WTC11 (cell line): ENCODE measurements at regions not wholly inside any gene's neighbourhood (a gene's known extent, or its start where the extent isn't known, plus 50 kb on each side); places are given as distances from the start of the nearest gene placed in this dataset.
A peak's percentile ranks its signal among the peaks of the same experiment; 100 is the strongest.

Source experiments
- ATAC-seq: fragments of 200-7000 bp; cut with Tn5 transposase; 2 replicates; pipeline ENCODE4 v1.10.0; 2021; ENCODE audit warnings: mild to moderate bottlenecking, moderate library complexity
- CTCF ChIA-PET: fragments of 300-600 bp; sonication (Branson Sonifier 250); formaldehyde crosslinking; loops from one replicate; lab custom pipeline; 2021; ENCODE audit warnings: antibody characterized with exemption; lab: Charles Lee
- POLR2A ChIA-PET: fragments of 350-600 bp; sonication (Branson Sonifier 250); formaldehyde crosslinking; loops from one replicate; lab custom pipeline; 2021; ENCODE audit warnings: antibody characterized with exemption; lab: Charles Lee
- DNase-seq: peaks from one replicate; pipeline ENCODE4 v3.0.0; 2021; ENCODE audit warnings: low spot score
- H3K27ac Mint-ChIP-seq: 2 replicates; pipeline ENCODE4 v1.8.0; 2021; ENCODE audit warnings: mixed read lengths
- H3K27me3 Mint-ChIP-seq: 2 replicates; pipeline ENCODE4 v1.8.0; 2021; ENCODE audit warnings: low read depth, mild to moderate bottlenecking, moderate library complexity, mixed read lengths
- H3K36me3 Mint-ChIP-seq: 2 replicates; pipeline ENCODE4 v1.8.0; 2021; ENCODE audit warnings: mixed read lengths
- H3K4me1 Mint-ChIP-seq: 2 replicates; pipeline ENCODE4 v1.8.0; 2022; ENCODE audit warnings: mixed read lengths
- H3K4me3 Mint-ChIP-seq: 2 replicates; pipeline ENCODE4 v1.8.0; 2021; ENCODE audit warnings: mild to moderate bottlenecking, moderate library complexity, mixed read lengths
- H3K9me3 Mint-ChIP-seq: 2 replicates; pipeline ENCODE4 v1.8.0; 2021; ENCODE audit warnings: mixed read lengths
- CREB1 ChIP-seq: sonication (generic); formaldehyde crosslinking; IDR thresholded peaks from 2 replicates; pipeline ENCODE4 v1.8.0; 2023; ENCODE audit warnings: mild to moderate bottlenecking, missing genetic modification reagents
- CREM ChIP-seq: sonication (generic); formaldehyde crosslinking; IDR thresholded peaks from 2 replicates; pipeline ENCODE4 v1.8.1; 2022; ENCODE audit warnings: mild to moderate bottlenecking, missing genetic modification reagents, moderate library complexity
- OVOL2 ChIP-seq: fragments of 250-450 bp; sonication (Bioruptor Pico); IDR thresholded peaks from 2 replicates; pipeline ENCODE4 v1.9.0; 2021; ENCODE audit warnings: mild to moderate bottlenecking, borderline replicate concordance
- SMAD4 ChIP-seq: sonication (generic); formaldehyde crosslinking; IDR thresholded peaks from 2 replicates; pipeline ENCODE4 v1.8.0; 2022; ENCODE audit warnings: mild to moderate bottlenecking, missing genetic modification reagents
- TEAD1 ChIP-seq: sonication (generic); formaldehyde crosslinking; IDR thresholded peaks from 2 replicates; pipeline ENCODE4 v1.8.0; 2022; ENCODE audit warnings: mild to moderate bottlenecking, missing genetic modification reagents
- TEAD4 ChIP-seq: sonication (generic); formaldehyde crosslinking; IDR thresholded peaks from 2 replicates; pipeline ENCODE4 v1.8.0; 2022; ENCODE audit warnings: mild to moderate bottlenecking, missing genetic modification reagents
- ZBTB21 ChIP-seq: sonication (generic); formaldehyde crosslinking; IDR thresholded peaks from 2 replicates; pipeline ENCODE4 v1.8.1; 2023; ENCODE audit warnings: mild to moderate bottlenecking, missing genetic modification reagents, borderline replicate concordance
- ZNF317 ChIP-seq: sonication (generic); formaldehyde crosslinking; IDR thresholded peaks from 2 replicates; pipeline ENCODE4 v1.8.1; 2023; ENCODE audit warnings: low read depth, mild to moderate bottlenecking, moderate library complexity, missing genetic modification reagents, borderline replicate concordance
- ZNF396 ChIP-seq: fragments of 250-450 bp; sonication (Bioruptor Pico); IDR thresholded peaks from 2 replicates; pipeline ENCODE4 v1.8.0; 2021; ENCODE audit warnings: mild to moderate bottlenecking, moderate library complexity, borderline replicate concordance
- ZNF423 ChIP-seq: fragments of 250-450 bp; sonication (Bioruptor Pico); IDR thresholded peaks from 2 replicates; pipeline ENCODE4 v2.1.2; 2022; ENCODE audit warnings: mild to moderate bottlenecking, moderate library complexity
- TF ChIP-seq, protein P1 (sequence below): fragments of 250-450 bp; sonication (Bioruptor Pico); IDR thresholded peaks from 2 replicates; pipeline ENCODE4 v1.9.0; 2021; ENCODE audit warnings: mild to moderate bottlenecking
- TF ChIP-seq, protein P2 (sequence below): sonication (generic); formaldehyde crosslinking; IDR thresholded peaks from 2 replicates; pipeline ENCODE4 v1.8.0; 2022; ENCODE audit warnings: mild to moderate bottlenecking, missing genetic modification reagents
- TF ChIP-seq, protein P3 (sequence below): sonication (generic); formaldehyde crosslinking; IDR thresholded peaks from 2 replicates; pipeline ENCODE4 v1.8.1; 2022; ENCODE audit warnings: missing genetic modification reagents, borderline replicate concordance
- TF ChIP-seq, protein P4 (sequence below): sonication (generic); formaldehyde crosslinking; IDR thresholded peaks from 2 replicates; pipeline ENCODE4 v1.8.0; 2022; ENCODE audit warnings: missing genetic modification reagents
- TF ChIP-seq, protein P5 (sequence below): sonication (generic); formaldehyde crosslinking; IDR thresholded peaks from 2 replicates; pipeline ENCODE4 v1.8.1; 2022; ENCODE audit warnings: low read depth, mild to moderate bottlenecking, moderate library complexity, missing genetic modification reagents, borderline replicate concordance
- TF ChIP-seq, protein P6 (sequence below): sonication (generic); formaldehyde crosslinking; IDR thresholded peaks from 2 replicates; pipeline ENCODE4 v1.8.1; 2022; ENCODE audit warnings: mild to moderate bottlenecking, missing genetic modification reagents, moderate library complexity, borderline replicate concordance
- TF ChIP-seq, protein P7 (sequence below): sonication (generic); formaldehyde crosslinking; conservative IDR thresholded peaks from 2 replicates; pipeline ENCODE4 v1.8.1; 2022; ENCODE audit warnings: mild to moderate bottlenecking, missing genetic modification reagents

DNA sequence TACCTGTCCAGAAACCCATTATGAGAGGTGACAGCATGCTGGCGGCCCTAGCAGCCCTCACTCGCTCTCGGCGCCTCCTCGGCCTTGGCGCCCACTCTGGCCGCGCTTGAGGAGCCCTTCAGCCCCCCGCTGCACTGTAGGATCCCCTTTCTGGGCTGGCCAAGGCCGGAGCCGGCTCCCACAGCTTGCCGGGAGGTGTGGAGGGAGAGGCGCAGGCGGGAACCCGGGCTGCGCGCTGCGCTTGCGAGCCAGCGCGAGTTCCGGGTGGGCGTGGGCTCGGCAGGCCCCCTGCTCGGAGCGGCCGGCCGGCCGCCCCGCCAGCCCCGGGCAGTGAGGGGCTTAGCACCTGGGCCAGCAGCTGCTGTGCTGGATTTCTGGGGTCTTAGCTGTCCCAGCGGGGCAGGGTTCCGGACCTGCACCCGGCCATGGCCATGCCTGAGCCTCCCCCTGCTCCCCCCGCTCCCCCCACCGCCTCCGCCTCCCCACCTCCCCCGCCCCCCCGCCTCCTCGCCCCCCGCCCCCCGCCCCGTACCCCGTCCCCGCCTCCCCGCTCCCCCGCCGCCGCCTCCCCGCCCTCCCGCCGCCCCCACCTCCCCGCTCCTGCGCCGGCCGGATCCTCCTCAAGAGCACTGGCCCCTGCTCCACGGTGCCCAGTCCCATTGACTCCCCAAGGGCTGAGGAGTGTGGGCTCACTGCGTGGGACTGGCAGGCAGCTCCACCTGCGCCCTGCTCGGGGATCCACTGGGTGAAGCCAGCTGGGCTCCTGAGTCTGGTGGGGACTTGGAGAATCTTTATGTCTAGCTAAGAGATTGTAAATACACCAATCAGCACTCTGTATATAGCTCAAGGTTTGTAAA lies 163.1 kb downstream of the KLHL28 start (continued):
- TF ChIP-seq ZNF423 (no peak), ZBTB21 (CRISPR knock-in tag) (no peak), ZNF317 (CRISPR knock-in tag) (no peak)
- TF ChIP-seq, all 79 proteins: peak for 0

DNA sequence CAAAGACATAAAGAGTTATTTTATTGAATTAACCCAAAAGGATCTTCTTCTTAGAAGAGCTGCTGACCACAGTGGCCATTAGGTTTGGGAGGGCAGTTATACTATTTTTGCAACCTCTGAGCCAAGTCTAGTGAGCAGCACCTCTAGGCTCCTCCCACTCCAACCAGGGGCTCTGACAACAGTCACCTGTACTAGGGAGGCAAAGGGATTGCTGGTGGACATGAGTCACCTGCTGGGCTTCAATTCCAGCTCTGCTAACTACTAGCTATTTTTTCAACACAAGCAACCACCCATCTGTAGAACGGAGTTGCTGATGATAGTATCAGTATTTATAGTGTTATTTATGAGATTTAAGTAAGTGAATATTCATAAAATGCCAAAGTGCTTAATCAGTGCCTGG lies 166.0 kb downstream of the KLHL28 start:
- Mint-ChIP-seq H3K4me1 (peaks cover 3% of the 10 kb centered on the region; the same call in 1 of the 2 replicates), H3K36me3 (peaks cover 5% of the 10 kb centered on the region; the same call in 1 of the 2 replicates), H3K4me3 (no peak overlapping the region), H3K9me3 (peaks cover 14% of the 10 kb centered on the region), H3K27ac (no peak overlapping the region), H3K27me3 (no peaks in the 10 kb centered on the region)
- ChIA-PET CTCF (interaction anchor here (0.6 kb wide), 1 partner anchor 589 kb away, joined by 3 read pairs; no protein-coding TSS in a partner anchor), POLR2A (no interaction called here)
- ATAC-seq (peak; percentile 72), DNase-seq (peak; percentile 23)
- TF ChIP-seq, protein P1, sequence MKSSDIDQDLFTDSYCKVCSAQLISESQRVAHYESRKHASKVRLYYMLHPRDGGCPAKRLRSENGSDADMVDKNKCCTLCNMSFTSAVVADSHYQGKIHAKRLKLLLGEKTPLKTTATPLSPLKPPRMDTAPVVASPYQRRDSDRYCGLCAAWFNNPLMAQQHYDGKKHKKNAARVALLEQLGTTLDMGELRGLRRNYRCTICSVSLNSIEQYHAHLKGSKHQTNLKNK (CRISPR knock-in tag): no peak
- TF ChIP-seq OVOL2 (no peak), CREB1 (no peak), CREM (CRISPR knock-in tag) (no peak), ZNF396 (CRISPR knock-in tag) (no peak), SMAD4 (CRISPR knock-in tag) (no peak), TEAD1 (CRISPR knock-in tag) (no peak), TEAD4 (CRISPR knock-in tag) (no peak)
- TF ChIP-seq, protein P2, sequence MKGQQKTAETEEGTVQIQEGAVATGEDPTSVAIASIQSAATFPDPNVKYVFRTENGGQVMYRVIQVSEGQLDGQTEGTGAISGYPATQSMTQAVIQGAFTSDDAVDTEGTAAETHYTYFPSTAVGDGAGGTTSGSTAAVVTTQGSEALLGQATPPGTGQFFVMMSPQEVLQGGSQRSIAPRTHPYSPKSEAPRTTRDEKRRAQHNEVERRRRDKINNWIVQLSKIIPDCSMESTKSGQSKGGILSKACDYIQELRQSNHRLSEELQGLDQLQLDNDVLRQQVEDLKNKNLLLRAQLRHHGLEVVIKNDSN: no peak
- TF ChIP-seq, protein P3, sequence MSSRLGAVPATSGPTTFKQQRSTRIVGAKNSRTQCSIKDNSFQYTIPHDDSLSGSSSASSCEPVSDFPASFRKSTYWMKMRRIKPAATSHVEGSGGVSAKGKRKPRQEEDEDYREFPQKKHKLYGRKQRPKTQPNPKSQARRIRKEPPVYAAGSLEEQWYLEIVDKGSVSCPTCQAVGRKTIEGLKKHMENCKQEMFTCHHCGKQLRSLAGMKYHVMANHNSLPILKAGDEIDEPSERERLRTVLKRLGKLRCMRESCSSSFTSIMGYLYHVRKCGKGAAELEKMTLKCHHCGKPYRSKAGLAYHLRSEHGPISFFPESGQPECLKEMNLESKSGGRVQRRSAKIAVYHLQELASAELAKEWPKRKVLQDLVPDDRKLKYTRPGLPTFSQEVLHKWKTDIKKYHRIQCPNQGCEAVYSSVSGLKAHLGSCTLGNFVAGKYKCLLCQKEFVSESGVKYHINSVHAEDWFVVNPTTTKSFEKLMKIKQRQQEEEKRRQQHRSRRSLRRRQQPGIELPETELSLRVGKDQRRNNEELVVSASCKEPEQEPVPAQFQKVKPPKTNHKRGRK (CRISPR knock-in tag): no peak
- TF ChIP-seq, protein P4, sequence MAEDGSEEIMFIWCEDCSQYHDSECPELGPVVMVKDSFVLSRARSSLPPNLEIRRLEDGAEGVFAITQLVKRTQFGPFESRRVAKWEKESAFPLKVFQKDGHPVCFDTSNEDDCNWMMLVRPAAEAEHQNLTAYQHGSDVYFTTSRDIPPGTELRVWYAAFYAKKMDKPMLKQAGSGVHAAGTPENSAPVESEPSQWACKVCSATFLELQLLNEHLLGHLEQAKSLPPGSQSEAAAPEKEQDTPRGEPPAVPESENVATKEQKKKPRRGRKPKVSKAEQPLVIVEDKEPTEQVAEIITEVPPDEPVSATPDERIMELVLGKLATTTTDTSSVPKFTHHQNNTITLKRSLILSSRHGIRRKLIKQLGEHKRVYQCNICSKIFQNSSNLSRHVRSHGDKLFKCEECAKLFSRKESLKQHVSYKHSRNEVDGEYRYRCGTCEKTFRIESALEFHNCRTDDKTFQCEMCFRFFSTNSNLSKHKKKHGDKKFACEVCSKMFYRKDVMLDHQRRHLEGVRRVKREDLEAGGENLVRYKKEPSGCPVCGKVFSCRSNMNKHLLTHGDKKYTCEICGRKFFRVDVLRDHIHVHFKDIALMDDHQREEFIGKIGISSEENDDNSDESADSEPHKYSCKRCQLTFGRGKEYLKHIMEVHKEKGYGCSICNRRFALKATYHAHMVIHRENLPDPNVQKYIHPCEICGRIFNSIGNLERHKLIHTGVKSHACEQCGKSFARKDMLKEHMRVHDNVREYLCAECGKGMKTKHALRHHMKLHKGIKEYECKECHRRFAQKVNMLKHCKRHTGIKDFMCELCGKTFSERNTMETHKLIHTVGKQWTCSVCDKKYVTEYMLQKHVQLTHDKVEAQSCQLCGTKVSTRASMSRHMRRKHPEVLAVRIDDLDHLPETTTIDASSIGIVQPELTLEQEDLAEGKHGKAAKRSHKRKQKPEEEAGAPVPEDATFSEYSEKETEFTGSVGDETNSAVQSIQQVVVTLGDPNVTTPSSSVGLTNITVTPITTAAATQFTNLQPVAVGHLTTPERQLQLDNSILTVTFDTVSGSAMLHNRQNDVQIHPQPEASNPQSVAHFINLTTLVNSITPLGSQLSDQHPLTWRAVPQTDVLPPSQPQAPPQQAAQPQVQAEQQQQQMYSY: no peak
- TF ChIP-seq, protein P5, sequence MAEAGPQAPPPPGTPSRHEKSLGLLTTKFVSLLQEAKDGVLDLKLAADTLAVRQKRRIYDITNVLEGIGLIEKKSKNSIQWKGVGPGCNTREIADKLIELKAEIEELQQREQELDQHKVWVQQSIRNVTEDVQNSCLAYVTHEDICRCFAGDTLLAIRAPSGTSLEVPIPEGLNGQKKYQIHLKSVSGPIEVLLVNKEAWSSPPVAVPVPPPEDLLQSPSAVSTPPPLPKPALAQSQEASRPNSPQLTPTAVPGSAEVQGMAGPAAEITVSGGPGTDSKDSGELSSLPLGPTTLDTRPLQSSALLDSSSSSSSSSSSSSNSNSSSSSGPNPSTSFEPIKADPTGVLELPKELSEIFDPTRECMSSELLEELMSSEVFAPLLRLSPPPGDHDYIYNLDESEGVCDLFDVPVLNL (CRISPR knock-in tag): no peak
- TF ChIP-seq, protein P6, sequence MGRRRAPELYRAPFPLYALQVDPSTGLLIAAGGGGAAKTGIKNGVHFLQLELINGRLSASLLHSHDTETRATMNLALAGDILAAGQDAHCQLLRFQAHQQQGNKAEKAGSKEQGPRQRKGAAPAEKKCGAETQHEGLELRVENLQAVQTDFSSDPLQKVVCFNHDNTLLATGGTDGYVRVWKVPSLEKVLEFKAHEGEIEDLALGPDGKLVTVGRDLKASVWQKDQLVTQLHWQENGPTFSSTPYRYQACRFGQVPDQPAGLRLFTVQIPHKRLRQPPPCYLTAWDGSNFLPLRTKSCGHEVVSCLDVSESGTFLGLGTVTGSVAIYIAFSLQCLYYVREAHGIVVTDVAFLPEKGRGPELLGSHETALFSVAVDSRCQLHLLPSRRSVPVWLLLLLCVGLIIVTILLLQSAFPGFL (CRISPR knock-in tag): no peak
- TF ChIP-seq, protein P7, sequence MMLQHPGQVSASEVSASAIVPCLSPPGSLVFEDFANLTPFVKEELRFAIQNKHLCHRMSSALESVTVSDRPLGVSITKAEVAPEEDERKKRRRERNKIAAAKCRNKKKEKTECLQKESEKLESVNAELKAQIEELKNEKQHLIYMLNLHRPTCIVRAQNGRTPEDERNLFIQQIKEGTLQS (CRISPR knock-in tag): no peak
- TF ChIP-seq, all 79 proteins: peak for 0
